ENCODE measurements at regions not wholly inside any gene's neighbourhood (a gene's known extent, or its start where the extent isn't known, plus 50 kb on each side); places are given as distances from the start of the nearest gene placed in this dataset.
"Not testable (repeated sequence)": the region's sequence is repeated elsewhere in the genome, so short reads cannot be mapped to it uniquely, and the experiment has no call there.

DNA sequence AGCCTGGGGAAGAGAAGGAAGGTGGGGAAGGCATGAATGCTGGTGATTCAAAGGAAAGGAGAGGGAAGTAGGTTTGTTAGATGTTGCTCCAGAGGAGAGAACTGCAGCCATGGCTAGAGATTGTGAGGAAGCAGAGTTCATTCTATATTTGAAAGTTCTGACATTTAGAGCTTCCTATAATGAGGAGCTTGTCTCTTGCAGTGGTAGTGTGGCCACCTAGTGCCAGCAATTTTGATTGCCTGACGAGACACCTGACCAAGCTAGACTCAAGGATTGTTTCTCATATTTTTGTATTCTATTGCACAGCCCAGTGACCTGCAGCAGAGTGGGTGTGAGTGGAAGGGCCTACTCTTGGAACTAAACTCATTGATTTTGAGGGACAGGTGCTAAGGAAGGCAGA lies 116.2 kb upstream of the GOLGA6L4 start:
- peak in 2 of 8 donors; percentile 27 to 29 for ATAC-seq
- DNase-seq; H3K27me3 ChIP-seq; H3K36me3 ChIP-seq; H3K9me3 ChIP-seq; H3K4me1 ChIP-seq; intact Hi-C loops (cut with DNase I); H3K27ac ChIP-seq; H3K4me3 ChIP-seq: not testable (repeated sequence)
- TF ChIP-seq, protein P1, sequence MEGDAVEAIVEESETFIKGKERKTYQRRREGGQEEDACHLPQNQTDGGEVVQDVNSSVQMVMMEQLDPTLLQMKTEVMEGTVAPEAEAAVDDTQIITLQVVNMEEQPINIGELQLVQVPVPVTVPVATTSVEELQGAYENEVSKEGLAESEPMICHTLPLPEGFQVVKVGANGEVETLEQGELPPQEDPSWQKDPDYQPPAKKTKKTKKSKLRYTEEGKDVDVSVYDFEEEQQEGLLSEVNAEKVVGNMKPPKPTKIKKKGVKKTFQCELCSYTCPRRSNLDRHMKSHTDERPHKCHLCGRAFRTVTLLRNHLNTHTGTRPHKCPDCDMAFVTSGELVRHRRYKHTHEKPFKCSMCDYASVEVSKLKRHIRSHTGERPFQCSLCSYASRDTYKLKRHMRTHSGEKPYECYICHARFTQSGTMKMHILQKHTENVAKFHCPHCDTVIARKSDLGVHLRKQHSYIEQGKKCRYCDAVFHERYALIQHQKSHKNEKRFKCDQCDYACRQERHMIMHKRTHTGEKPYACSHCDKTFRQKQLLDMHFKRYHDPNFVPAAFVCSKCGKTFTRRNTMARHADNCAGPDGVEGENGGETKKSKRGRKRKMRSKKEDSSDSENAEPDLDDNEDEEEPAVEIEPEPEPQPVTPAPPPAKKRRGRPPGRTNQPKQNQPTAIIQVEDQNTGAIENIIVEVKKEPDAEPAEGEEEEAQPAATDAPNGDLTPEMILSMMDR (IDR thresholded peaks at IDR 0.05) = peak in 3 of 9 donors; percentile 8 to 27 (median 18)
- WGBS, 2 donors = 44 to 64% methylated on average over 1 of the region's 1 CpG

DNA sequence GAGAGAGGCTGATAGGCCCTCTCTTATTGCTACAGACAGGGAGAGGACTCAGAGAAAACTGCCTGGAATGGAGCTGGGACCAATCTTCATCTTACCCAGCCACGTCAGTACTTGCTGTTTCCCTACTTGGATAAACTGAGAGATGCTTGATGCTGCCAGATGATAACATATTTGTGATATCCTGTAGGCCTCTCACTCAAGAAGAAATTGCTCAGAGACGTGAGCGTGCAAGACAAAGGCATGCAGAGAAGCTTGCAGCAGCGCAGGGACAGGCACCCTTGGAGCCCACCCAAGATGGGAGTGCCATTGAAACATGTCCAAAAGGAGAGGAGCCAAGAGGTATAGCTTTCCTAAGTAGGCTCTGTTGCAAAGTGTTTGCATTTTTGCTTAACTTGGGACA lies 114.7 kb upstream of the GOLGA6L4 start:
- DNase-seq; H3K27ac ChIP-seq; H3K4me1 ChIP-seq; H3K27me3 ChIP-seq; H3K36me3 ChIP-seq; intact Hi-C loops (cut with DNase I); H3K4me3 ChIP-seq; H3K9me3 ChIP-seq: not testable (repeated sequence)
- WGBS, 2 donors = 12 to 22% methylated on average over 4 of the region's 4 CpGs
- ATAC-seq = peak in 2 of 8 donors; percentile 52 to 61

DNA sequence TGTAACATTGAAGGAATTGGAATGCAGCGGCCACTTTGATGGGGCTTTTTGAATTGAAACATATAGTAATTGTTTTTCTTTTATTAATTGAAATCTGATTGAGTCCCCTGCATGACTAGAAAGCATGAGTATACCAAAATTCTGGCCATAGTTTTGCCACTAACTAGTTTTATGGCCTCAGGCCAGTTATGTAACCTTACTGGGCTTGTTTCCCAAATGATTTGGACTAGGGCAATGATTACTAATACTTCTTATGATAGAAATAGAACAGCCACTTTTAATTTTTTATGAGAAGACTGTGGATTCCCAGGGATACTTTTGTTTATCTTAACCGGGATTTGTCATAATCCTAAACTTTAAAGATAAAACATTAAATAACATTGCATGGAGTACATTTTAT lies 106.9 kb upstream of the GOLGA6L4 start:
- H3K4me1 ChIP-seq; H3K27ac ChIP-seq; H3K9me3 ChIP-seq; H3K36me3 ChIP-seq; H3K27me3 ChIP-seq; DNase-seq; intact Hi-C loops (cut with DNase I); H3K4me3 ChIP-seq: not testable (repeated sequence)
- peak in 1 of 8 donors; percentile 66 for ATAC-seq
- 76 to 80% methylated on average over 2 of the region's 2 CpGs for WGBS, 2 donors

DNA sequence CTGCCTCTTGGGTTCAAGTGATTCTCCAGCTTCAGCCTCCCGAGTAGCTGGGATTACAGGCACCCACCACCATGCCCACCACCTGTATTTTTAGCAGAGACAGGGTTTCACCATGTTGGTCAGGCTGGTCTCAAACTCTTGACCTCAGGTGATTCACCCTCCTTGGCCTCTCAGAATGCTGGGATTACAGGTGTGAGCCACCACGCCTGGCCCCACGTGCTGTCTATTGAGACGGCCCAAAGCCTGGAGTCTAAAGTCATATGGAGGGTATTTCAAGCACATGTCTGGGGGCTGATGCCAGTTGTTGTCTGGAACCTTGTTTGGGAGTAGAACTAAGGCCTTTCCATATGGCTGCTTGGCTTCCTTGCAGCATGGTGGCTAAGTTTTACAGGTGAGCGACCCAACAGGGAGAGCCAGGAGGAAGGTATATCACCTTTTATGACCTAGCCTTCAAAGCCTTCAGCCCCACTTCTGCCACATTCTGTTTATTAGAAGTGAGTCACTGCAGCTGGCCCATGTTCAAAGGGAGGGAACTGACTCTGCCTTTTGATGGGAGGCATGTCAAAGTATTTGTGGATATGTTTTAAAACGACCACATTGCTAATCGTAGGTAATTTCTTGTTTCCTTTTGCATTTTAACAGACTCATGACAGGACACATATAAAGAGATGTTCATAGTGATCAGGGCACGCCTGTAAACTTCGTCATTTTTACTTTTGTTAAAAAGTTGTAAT lies 105.3 kb upstream of the GOLGA6L4 start:
- H3K27me3 ChIP-seq; intact Hi-C loops (cut with DNase I); DNase-seq; H3K27ac ChIP-seq; H3K36me3 ChIP-seq; H3K9me3 ChIP-seq; H3K4me3 ChIP-seq; H3K4me1 ChIP-seq: not testable (repeated sequence)
- WGBS, 2 donors = 81 to 85% methylated on average over 9 of the region's 9 CpGs
- peak in 4 of 8 donors; percentile 61 to 70 (median 64) for ATAC-seq

DNA sequence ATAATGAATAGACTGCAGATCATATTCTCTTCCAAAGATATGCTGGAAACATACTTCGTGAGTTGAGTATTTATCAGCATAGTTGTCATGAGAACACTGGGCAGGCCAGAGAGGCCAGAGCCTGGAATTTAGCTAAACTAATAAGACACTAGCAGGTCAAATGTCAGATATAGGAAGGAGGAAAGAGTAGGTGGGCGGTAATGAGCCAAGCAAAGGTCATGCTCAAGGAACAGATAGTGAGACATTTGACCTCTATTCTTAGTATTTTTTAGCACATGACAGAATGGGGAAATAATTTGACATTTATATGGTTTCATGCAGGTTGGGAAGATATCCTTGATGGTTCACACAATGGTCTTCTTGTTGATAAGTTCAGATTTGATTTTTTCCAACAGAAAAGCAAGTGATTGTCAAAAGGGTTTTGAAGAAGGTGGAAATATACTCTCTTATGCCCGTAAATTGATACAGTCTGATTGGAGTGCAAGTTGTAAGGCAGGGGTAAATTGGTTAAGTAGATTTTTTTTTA lies 99.6 kb upstream of the GOLGA6L4 start:
- H3K27ac ChIP-seq; ATAC-seq; H3K4me3 ChIP-seq; H3K9me3 ChIP-seq; H3K27me3 ChIP-seq; H3K4me1 ChIP-seq; DNase-seq; H3K36me3 ChIP-seq; intact Hi-C loops (cut with DNase I): not testable (repeated sequence)
- 96 to 99% methylated on average over 2 of the region's 3 CpGs for WGBS, 2 donors

DNA sequence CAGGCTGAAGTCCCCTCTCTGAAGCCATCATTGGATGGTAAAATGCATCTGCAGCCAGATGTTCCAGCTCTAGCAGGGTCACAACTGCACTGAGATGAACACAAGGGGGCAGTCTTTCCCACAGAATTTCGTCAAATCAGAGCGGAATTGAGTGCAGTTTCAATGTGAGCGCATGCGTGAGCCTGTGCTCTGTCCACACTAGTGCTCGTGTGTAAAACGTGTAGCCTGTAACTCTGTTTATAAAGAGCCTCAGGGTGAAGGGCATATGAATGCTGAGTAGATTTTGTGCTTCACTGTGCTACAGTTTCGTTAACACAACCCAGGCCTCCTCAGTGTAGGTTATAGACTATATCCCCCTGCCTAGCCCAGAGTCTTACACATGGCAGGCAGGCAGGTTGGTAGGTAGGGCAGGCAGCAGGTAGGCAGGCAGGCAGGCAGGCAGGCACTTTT lies 92.7 kb upstream of the GOLGA6L4 start:
- intact Hi-C loops (cut with DNase I) = no loop called here
- TF ChIP-seq, protein P1 (IDR thresholded peaks at IDR 0.05) = peak; percentile 46 to 84 (median 82)
- Histone ChIP-seq H3K9me3 (no peaks in the 10 kb centered on the region), H3K4me3 (no peak overlapping the region), H3K36me3 (no peaks in the 10 kb centered on the region), H3K27ac (no peak overlapping the region), H3K27me3 (no peaks in the 10 kb centered on the region), H3K4me1 (peaks cover 0 to 15% (median 0%) of the 10 kb centered on the region in 9 donors)
- WGBS, 2 donors = 3 to 4% methylated on average over 7 of the region's 7 CpGs
- DNase-seq (peak; percentile 45 to 76), ATAC-seq (peak; percentile 92 to 98 (median 96))

Data from heart right ventricle (tissue), 16 donors.